HepG2 (cell line): ENCODE measurements at regions not wholly inside any gene's neighbourhood (a gene's known extent, or its start where the extent isn't known, plus 50 kb on each side); places are given as distances from the start of the nearest gene placed in this dataset.

Experiments used
- ATAC-seq: fragments of 200-7000 bp; cut with Tn5 transposase; 3 replicates; pipeline ENCODE4 v1.9.1; 2020; ENCODE audit warnings: mild to moderate bottlenecking, moderate library complexity
- BruUV-seq: library from RNA; stranded (reverse); fragments of 400-500 nt; replicated peaks from 2 replicates; lab custom pipeline; 2021; lab: Mats Ljungman, UMichigan
- CTCF ChIA-PET: fragments of 300-600 bp; formaldehyde crosslinking; extraction: SDS; loops from one replicate; lab custom pipeline; 2021; ENCODE audit warnings: low total read pairs, inconsistent platforms, low intra/inter-chr PET ratio; lab: Yijun Ruan, JAX
- POLR2A ChIA-PET: fragments of 350-600 bp; sonication (Branson Sonifier 250); formaldehyde crosslinking; loops from one replicate; lab custom pipeline; 2020; ENCODE audit warnings: antibody characterized with exemption, inconsistent platforms; lab: Yijun Ruan, JAX
- DNase-seq: peaks from one replicate; pipeline ENCODE4 v3.0.0-alpha.2; 2015; ENCODE audit warnings: low spot score
- FAIRE-seq: peaks from 3 replicates; lab custom pipeline; 2011; peaks lifted over from hg19 to GRCh38; lab: Jason Lieb, UNC
- H2AFZ ChIP-seq: one replicate; pipeline ENCODE4 v1.6.1; 2011; ENCODE audit warnings: low read length, inconsistent platforms
- H3K27ac ChIP-seq: fragments of 300-600 bp; 3 replicates; pipeline ENCODE4 v1.8.0; 2011; ENCODE audit warnings: mixed run types, mild to moderate bottlenecking, mixed read lengths, low read length, inconsistent platforms; ENCODE audit not compliant: insufficient read depth; ENCODE audit errors: extremely low read length
- H3K27me3 ChIP-seq, 2 experiments: fragments of 200-600 bp in 1 of 2; 2 replicates in 1 of 2; 3 replicates in 1 of 2; pipeline versions ENCODE4 v1.6.0 to v1.8.0; 2011; ENCODE audit warnings: low read length in 2 of 2, mild to moderate bottlenecking in 2 of 2, moderate library complexity in 2 of 2, inconsistent platforms in 1 of 2; ENCODE audit not compliant: insufficient read depth in 2 of 2, control insufficient read depth in 1 of 2
- H3K36me3 ChIP-seq, 2 experiments: fragments of 200-600 bp in 1 of 2; replicated peaks in 1 of 2; 2 replicates in 1 of 2; 3 replicates in 1 of 2; pipeline versions ENCODE4 v1.5.1 to v1.8.0; 2011; ENCODE audit warnings: low read length in 2 of 2, inconsistent platforms in 1 of 2; ENCODE audit not compliant: insufficient read depth in 2 of 2, control insufficient read depth in 1 of 2
- H3K4me1 ChIP-seq: 2 replicates; pipeline ENCODE4 v1.5.1; 2012; ENCODE audit warnings: low read length, inconsistent platforms; ENCODE audit not compliant: insufficient read depth
- H3K4me2 ChIP-seq: 2 replicates; pipeline ENCODE4 v1.6.0; 2011; ENCODE audit warnings: low read depth, low read length, inconsistent platforms
- H3K4me3 ChIP-seq, 3 experiments: fragments of 200-600 bp in 1 of 3; sonication (generic), shearing (Covaris generic) in 1 of 3; replicated peaks in 1 of 3; 2 replicates each; pipeline ENCODE4 v1.5.1; 2011 to 2016; ENCODE audit warnings: low read length in 3 of 3, inconsistent platforms in 2 of 3, low read depth in 2 of 3, mild to moderate bottlenecking in 2 of 3, control low read depth in 1 of 3, mixed read lengths in 1 of 3; ENCODE audit not compliant: insufficient read depth in 1 of 3
- H3K79me2 ChIP-seq: one replicate; pipeline ENCODE4 v1.6.1; 2011; ENCODE audit warnings: low read length, inconsistent platforms; ENCODE audit not compliant: insufficient read depth
- H3K9ac ChIP-seq: 2 replicates; pipeline ENCODE4 v1.6.0; 2011; ENCODE audit warnings: mild to moderate bottlenecking, low read depth, low read length, inconsistent platforms; ENCODE audit not compliant: insufficient read depth
- H3K9me3 ChIP-seq: 2 replicates; pipeline ENCODE4 v1.5.1; 2012; ENCODE audit warnings: mild to moderate bottlenecking, low read length
- H4K20me1 ChIP-seq: 2 replicates; pipeline ENCODE4 v1.6.0; 2011; ENCODE audit warnings: inconsistent platforms, mild to moderate bottlenecking, low read length, moderate library complexity; ENCODE audit not compliant: insufficient read depth
- ATF7 ChIP-seq, 2 experiments: fragments of 450-650 bp in 1 of 2; sonication (generic) in 1 of 2; formaldehyde crosslinking in 1 of 2; IDR thresholded peaks; 2 replicates each; pipeline versions ENCODE4 v1.4.0 to v1.6.1; 2016 to 2020; ENCODE audit warnings: antibody characterized with exemption in 1 of 2, mild to moderate bottlenecking in 1 of 2, missing genetic modification reagents in 1 of 2
- BRCA1 ChIP-seq: sonication (generic); formaldehyde crosslinking; IDR thresholded peaks from 2 replicates; pipeline ENCODE4 v1.4.0; 2020; ENCODE audit warnings: missing genetic modification reagents
- MBNL3 ChIP-seq: fragments of 250-450 bp; sonication (Bioruptor Pico); conservative IDR thresholded peaks from 2 replicates; pipeline ENCODE4 v1.8.0; 2022; ENCODE audit warnings: mild to moderate bottlenecking, inconsistent platforms
- PBX3 ChIP-seq: sonication (generic); formaldehyde crosslinking; IDR thresholded peaks from 2 replicates; pipeline ENCODE4 v1.8.1; 2023; ENCODE audit warnings: missing genetic modification reagents, inconsistent platforms, borderline replicate concordance
- PHF8 ChIP-seq: sonication (generic); formaldehyde crosslinking; IDR thresholded peaks from 2 replicates; pipeline ENCODE4 v1.5.0; 2020; ENCODE audit warnings: missing genetic modification reagents
- POLR2AphosphoS2 ChIP-seq: IDR thresholded peaks from 2 replicates; pipeline ENCODE4 v1.6.1; 2011; ENCODE audit warnings: low read depth, low read length, improper control_type of control experiment
- PRPF4 ChIP-seq: fragments of 200-400 bp; formaldehyde crosslinking; IDR thresholded peaks from 2 replicates; pipeline ENCODE4 v1.6.1; 2016; ENCODE audit warnings: low read length, low read depth; ENCODE audit not compliant: poor library complexity, severe bottlenecking
- RAD21 ChIP-seq: fragments of 450-650 bp; formaldehyde crosslinking; IDR thresholded peaks from 2 replicates; pipeline ENCODE4 v1.5.0; 2020; ENCODE audit warnings: mild to moderate bottlenecking
- RBFOX2 ChIP-seq: fragments of 200-400 bp; formaldehyde crosslinking; IDR thresholded peaks from 2 replicates; pipeline ENCODE4 v1.6.1; 2017; ENCODE audit warnings: low read depth, mild to moderate bottlenecking, low read length
- SALL1 ChIP-seq: sonication (generic); formaldehyde crosslinking; IDR thresholded peaks from 2 replicates; pipeline ENCODE4 v1.8.0; 2022; ENCODE audit warnings: mild to moderate bottlenecking, missing genetic modification reagents
- SKI ChIP-seq: fragments of 450-650 bp; IDR thresholded peaks from one replicate; pipeline ENCODE4 v1.6.1; 2018; ENCODE audit warnings: mild to moderate bottlenecking; ENCODE audit not compliant: partially characterized antibody
- SOX6 ChIP-seq, 2 experiments: fragments of 450-650 bp in 1 of 2; sonication (generic) in 1 of 2; formaldehyde crosslinking in 1 of 2; IDR thresholded peaks; 2 replicates each; pipeline versions ENCODE4 v1.4.0 to v1.6.1; 2017 to 2020; ENCODE audit warnings: antibody characterized with exemption in 1 of 2, mild to moderate bottlenecking in 1 of 2, missing genetic modification reagents in 1 of 2
- ZFP90 ChIP-seq: sonication (generic); formaldehyde crosslinking; IDR thresholded peaks from 2 replicates; pipeline ENCODE4 v1.8.0; 2022; ENCODE audit warnings: missing genetic modification reagents, mild to moderate bottlenecking, inconsistent platforms, borderline replicate concordance
- ZFY ChIP-seq: sonication (generic); formaldehyde crosslinking; IDR thresholded peaks from 2 replicates; pipeline ENCODE4 v1.4.0; 2020; ENCODE audit warnings: missing genetic modification reagents
- ZNF256 ChIP-seq: sonication (generic); formaldehyde crosslinking; conservative IDR thresholded peaks from 2 replicates; pipeline ENCODE4 v1.4.0; 2020; ENCODE audit warnings: missing genetic modification reagents
- ZNF552 ChIP-seq: sonication (generic); formaldehyde crosslinking; IDR thresholded peaks from 2 replicates; pipeline ENCODE4 v1.9.0; 2022; ENCODE audit warnings: missing genetic modification reagents, mild to moderate bottlenecking, borderline replicate concordance
- ZNF629 ChIP-seq: sonication (generic); formaldehyde crosslinking; conservative IDR thresholded peaks from 2 replicates; pipeline ENCODE4 v1.5.0; 2020; ENCODE audit warnings: missing genetic modification reagents
- WGBS: methylation state at CpG from one replicate; pipeline ENCODE4 v1.1.6; 2017; ENCODE audit warnings: low lambda C conversion rate; 5-methylcytosine and 5-hydroxymethylcytosine counted together
- in situ Hi-C: cut with HindIII; loops from 2 replicates; pipeline ENCODE4 v1.10.0; 2017; ENCODE audit warnings: low pct_unique_long_range_greater_than_20kb; ENCODE audit not compliant: extremely low pct_ligation_motif_present
- intact Hi-C: fragments of 100-400 bp; cut with micrococcal nuclease; formaldehyde crosslinking; loops from one replicate; pipeline ENCODE4 v1.10.0; 2022; ENCODE audit not compliant: unreplicated experiment
- TF ChIP-seq, protein P1 (sequence below): sonication (generic); formaldehyde crosslinking; IDR thresholded peaks from 2 replicates; pipeline ENCODE4 v1.5.0; 2020; ENCODE audit warnings: missing genetic modification reagents

DNA sequence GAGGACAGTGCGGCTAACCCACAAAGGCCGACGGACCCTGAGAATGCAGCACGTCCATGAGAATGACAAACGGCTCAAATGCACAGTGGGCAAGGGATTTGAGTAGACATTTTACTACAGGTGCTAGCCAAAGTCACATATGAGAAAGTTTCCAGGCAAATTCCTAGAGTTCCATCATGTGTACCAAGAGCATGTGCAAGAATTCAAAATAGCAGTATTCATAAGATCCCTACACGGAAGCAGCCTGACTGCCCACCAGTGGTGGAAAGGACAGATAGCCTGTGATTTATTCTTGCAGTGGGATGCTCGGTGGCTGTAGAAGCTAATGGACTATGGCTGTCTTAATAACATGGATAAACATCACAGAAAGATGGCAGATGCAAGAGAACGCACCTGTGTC is 68.0 kb downstream of the RGS12 start:
- BruUV-seq, result no TSS peak
- in situ Hi-C loops (no loop called here), intact Hi-C loops (no loop called here)
- no peak overlapping the region for H2AFZ ChIP-seq
- H3K9me3 ChIP-seq, result no peaks in the 10 kb centered on the region
- no peak for FAIRE-seq
- H3K9ac ChIP-seq, result no peak overlapping the region
- H3K36me3 ChIP-seq, result no peaks in the 10 kb centered on the region; a peak in 1 of 5 replicates
- no peak overlapping the region for H3K4me2 ChIP-seq
- H3K4me3 ChIP-seq, result no peak overlapping the region
- no peak for TF ChIP-seq RBFOX2
- TF ChIP-seq ZFP90 (CRISPR knock-in tag), result no peak
- TF ChIP-seq SKI, result no peak
- TF ChIP-seq SALL1, result no peak
- TF ChIP-seq POLR2AphosphoS2, result no peak
- TF ChIP-seq BRCA1 (CRISPR knock-in tag), result no peak
- no peak for TF ChIP-seq ZNF552
- no peak for TF ChIP-seq ZNF256 (CRISPR knock-in tag)
- TF ChIP-seq PRPF4, result no peak
- no peak for TF ChIP-seq PBX3 (CRISPR knock-in tag)
- TF ChIP-seq ATF7 (IDR thresholded peaks at IDR 0.05), result no peak
- no peak for TF ChIP-seq ATF7 (CRISPR knock-in tag; IDR thresholded peaks at IDR 0.05)
- TF ChIP-seq ZFY (CRISPR knock-in tag), result no peak
- TF ChIP-seq PHF8 (CRISPR knock-in tag), result no peak
- TF ChIP-seq SOX6 (IDR thresholded peaks at IDR 0.05), result no peak
- TF ChIP-seq SOX6 (CRISPR knock-in tag; IDR thresholded peaks at IDR 0.05), result no peak
- no peak for TF ChIP-seq ZNF629 (CRISPR knock-in tag)
- no peak for TF ChIP-seq MBNL3 (CRISPR knock-in tag)
- no peak for TF ChIP-seq RAD21
- TF ChIP-seq, protein P1, sequence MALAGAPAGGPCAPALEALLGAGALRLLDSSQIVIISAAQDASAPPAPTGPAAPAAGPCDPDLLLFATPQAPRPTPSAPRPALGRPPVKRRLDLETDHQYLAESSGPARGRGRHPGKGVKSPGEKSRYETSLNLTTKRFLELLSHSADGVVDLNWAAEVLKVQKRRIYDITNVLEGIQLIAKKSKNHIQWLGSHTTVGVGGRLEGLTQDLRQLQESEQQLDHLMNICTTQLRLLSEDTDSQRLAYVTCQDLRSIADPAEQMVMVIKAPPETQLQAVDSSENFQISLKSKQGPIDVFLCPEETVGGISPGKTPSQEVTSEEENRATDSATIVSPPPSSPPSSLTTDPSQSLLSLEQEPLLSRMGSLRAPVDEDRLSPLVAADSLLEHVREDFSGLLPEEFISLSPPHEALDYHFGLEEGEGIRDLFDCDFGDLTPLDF (CRISPR knock-in tag), result no peak
- peaks cover 25% of the 10 kb centered on the region for H3K4me1 ChIP-seq
- no peaks in the 10 kb centered on the region; a peak in 1 of 5 replicates for H3K27me3 ChIP-seq
- peaks cover 13% of the 10 kb centered on the region for H3K79me2 ChIP-seq
- no peaks in the 10 kb centered on the region for H4K20me1 ChIP-seq
- ATAC-seq, result no peak
- no peak for DNase-seq
- WGBS, result 98% methylated on average over 8 of the region's 8 CpGs
- H3K27ac ChIP-seq, result no peak overlapping the region
- ChIA-PET POLR2A (no interaction called here), CTCF (no interaction called here)
